Left renal cortex interstitium (tissue), 4 donors: ENCODE measurements at regions not wholly inside any gene's neighbourhood (a gene's known extent, or its start where the extent isn't known, plus 50 kb on each side); places are given as distances from the start of the nearest gene placed in this dataset.
"Not testable (repeated sequence)": the region's sequence is repeated elsewhere in the genome, so short reads cannot be mapped to it uniquely, and the experiment has no call there.

Experiments used
- DNase-seq, 4 donors: peaks; one replicate each; pipeline ENCODE4 v3.0.0-alpha.2; 2013; ENCODE audit warnings: low read depth in 4 of 4, low spot score in 2 of 4, missing footprints in 1 of 4

DNA sequence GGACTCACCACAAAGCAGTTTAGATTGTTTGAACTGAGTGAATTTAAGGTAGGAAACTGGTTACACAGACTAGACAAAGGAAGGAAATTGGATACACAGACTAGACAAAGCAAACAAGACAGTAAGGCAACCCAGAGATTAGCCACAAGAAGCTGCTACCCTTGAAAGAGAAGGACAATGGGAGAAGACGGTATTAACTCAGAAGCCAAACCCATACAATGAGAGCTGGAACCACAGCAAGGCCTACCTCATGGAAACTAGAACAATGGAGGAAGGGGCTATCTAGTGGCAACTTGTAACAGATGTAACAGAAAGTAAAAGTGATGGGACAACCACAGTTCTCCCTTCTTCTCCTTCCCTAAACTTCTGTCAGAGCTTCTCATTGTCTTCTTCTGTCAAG is 410.9 kb upstream of the SPRY2 start:
- DNase-seq, result no peak

DNA sequence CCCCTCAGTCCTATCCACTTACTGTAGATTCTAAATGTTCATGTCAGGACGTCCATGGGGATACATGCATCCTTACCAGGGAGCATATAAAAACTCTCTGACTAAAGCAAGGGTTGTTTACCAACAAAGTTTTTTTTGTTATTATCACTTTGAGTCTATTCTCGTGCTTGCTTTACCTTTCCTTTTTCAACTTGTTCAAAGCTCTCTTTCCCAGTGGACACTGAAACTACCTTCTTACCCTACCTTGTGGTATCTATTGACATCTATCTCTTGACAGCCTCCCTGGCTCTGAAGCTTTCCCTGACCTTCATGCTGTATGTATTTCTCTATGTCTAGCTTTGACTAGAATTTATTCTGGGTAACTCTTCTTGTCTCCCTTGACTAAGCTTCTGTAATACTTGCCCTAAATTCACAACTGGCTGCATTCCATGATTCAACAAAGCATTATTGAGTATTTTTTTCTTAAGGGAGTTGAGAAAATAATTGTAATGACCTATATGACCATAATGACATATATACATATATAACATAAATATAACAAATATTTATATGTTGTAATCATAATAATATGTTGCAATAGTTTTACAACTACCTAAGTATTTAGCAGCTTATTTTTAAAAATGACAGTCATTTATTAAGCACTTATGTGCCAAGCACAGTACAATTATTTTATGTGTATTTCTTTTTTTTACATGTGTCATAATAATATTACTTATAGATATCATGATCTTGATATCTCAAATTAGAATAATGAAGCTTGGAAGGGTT is 403.4 kb upstream of the SPRY2 start:
- DNase-seq, result no peak

DNA sequence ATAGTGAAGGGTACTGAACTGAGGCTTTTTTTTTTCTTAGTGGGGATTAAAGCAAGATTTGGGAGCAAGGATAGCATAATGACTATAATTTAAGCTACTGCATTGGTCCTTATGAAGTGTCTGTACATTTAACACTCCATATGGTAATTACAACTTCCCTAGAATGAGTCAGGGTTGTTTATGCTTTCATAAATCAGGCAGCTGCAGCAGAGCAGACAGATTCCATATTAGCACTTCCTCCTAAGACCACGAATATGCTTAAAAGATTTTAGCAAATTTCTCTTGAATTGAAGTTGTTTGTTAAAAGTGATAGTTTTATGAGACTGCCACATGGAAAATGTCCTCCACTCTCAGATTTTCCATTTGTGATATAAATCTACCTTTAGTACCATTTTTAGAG is 401.1 kb upstream of the SPRY2 start:
- DNase-seq, result peak in 2 of 4 donors; percentile 6 to 16

GRCh38 chr13:80740071-80740470 is 399.1 kb upstream of the SPRY2 start:
- DNase-seq, result no peak

- no peak for DNase-seq
Observed at GRCh38 chr13:80737513-80737912, 396.6 kb upstream of the SPRY2 start.

- DNase-seq, result no peak
Observed at GRCh38 chr13:80727321-80727975, 386.5 kb upstream of the SPRY2 start.

DNA sequence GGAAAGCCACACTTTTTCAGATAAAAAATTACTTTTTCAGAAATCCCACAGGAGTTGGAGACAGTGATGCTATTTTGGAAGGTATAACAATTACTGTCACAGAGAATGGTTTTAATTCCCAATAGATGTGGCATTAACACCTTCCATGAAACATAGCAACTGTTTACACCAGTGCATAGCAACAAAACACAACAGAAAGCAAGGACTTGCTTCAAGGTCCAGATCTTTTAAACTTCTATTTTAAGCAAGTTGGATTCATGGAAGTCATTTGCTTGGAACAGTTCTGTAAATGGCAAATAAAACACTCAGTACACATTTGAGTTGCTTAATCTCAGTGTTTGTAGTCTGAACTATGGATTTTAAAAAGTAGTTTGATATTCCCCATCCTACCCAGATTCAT is 385.9 kb upstream of the SPRY2 start:
- no peak for DNase-seq

DNA sequence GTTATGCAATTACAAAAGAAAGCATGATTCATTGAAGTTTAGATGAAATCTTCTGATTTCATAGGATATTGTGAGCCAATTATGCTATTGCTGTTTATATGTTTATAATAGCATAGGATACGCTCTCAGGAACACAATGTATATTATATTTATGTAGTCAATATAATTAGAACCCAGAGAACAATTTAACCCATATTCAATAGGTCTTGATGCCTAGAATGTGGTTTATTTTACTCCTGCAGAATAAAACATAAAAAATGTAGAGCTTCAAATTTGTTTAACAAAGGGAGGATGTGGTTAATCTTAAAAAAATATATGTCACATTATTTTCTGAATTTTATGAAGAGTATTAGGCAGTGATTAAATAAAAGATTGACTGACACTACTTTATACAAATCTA is 380.8 kb upstream of the SPRY2 start:
- no peak for DNase-seq

DNA sequence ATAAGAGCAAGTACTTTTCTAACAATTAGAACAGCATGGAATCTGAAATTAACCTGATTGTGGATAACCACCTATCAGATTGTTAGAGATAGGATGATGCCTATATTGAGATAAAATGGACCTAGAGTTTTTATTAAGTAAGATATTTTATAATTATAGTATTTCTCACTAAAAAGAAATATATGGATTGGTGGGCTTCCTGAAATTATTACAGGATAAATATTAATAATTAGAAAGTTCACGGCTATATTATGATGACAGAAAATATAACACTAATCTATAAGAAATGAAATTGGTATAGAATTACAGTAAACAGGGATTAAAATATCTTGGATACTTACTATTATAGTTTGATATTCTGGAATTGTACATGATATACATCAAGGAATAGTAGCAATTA is 378.0 kb upstream of the SPRY2 start:
- no peak for DNase-seq

DNA sequence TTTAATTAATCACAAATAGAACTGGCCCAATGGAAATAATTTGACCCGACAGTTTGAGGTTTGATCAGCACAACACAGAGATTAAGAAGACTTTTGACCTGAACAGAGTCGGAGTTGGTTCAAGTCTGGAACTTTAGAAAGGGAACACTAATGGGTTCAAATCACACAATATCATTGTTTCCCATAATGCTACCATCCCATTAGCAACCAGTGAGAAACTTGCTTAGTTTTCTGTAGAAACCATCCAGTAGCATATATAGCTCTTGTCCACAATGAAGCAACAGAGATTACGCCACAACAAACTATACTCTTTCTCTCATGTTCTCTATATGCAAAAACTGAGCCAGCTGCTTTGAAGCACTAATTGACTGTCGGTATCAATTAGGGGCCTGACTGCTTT is 376.9 kb upstream of the SPRY2 start:
- no peak for DNase-seq

- DNase-seq, result peak in 2 of 4 donors; percentile 9 to 21
Observed at GRCh38 chr13:80716610-80717081, 375.7 kb upstream of the SPRY2 start.

GRCh38 chr13:80712026-80712425 is 371.1 kb upstream of the SPRY2 start:
- no peak for DNase-seq

GRCh38 chr13:80708791-80709190 is 367.9 kb upstream of the SPRY2 start:
- DNase-seq, result no peak

GRCh38 chr13:80707000-80707983 is 366.4 kb upstream of the SPRY2 start:
- no peak for DNase-seq

DNA sequence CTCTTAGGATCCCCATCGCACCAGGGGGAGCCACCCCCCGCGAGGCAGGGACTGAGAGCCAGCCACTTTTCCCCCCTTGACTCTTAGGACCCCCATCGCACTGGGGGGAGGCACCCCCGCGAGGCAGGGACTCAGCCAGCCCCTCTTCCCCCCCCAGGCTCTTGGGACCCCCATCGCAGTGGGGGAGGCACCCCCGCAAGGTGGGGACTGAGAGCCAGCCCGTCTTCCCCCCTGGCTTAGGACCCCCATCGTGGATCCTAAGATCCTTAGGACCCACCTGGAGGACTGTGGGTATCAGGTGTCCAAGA is 365.2 kb upstream of the SPRY2 start:
- no peak for DNase-seq

DNA sequence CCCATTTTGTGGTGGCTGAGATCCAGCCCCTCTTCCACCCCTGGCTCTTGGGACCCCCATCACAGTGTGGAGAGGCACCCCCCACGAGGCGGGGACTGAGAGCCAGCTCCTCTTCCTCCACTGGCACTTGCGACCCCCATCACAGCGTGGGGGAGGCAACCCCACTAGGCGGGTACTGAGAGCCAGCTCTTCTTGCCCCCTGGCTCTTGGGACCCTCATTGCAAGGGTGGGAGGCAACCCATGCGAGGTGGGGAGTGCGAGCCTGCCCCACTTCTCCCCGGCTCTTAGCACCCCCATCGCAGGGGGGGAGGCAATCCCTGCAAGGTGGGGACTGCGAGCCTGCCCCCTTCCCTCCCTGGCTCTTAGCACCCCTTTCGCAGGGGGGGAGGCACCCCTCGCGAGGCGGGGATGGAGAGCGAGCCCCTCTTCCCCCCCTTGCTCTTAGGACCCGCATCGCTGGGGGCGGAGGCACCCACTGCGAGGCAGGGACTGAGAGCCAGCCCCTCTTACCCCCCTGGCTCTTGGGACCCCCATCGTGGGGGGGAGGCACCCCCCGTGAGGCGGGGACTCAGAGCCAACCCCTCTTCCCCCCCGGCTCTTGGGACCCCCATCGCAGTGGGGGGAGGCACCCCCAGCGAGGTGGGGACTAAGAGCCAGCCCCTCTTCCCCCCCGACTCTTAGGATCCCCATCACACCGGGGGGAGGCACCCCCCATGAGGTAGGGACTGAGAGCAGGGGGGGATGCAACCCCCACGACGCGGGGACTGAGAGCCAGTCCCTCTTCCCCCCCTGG is 364.6 kb upstream of the SPRY2 start:
- no peak for DNase-seq

GRCh38 chr13:80704369-80704768 is 363.4 kb upstream of the SPRY2 start:
- DNase-seq, result no peak

GRCh38 chr13:80695841-80696240 is 354.9 kb upstream of the SPRY2 start:
- no peak for DNase-seq

GRCh38 chr13:80691814-80692213 is 350.9 kb upstream of the SPRY2 start:
- DNase-seq, result not testable (repeated sequence)

DNA sequence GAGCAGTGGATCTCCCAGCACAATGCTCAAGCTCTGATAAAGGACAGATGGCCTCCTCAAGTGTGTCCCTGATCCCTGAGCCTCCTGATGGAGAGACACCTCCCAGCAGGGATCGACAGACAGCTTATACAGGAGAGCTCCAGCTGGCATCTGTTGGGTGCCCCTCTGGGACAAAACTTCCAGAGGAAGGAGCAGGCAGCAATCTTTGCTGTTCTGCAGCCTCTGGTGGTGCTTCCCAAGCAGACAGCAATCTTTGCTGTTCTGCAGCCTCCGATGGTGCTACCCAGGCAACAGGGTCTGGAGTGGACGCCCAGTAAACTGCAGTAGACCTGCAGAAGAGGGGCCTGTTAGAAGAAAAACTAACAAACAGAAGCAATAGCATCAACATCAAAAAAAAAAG is 349.3 kb upstream of the SPRY2 start:
- no peak for DNase-seq
